HCT116 (cell line): ENCODE measurements at regions not wholly inside any gene's neighbourhood (a gene's known extent, or its start where the extent isn't known, plus 50 kb on each side); places are given as distances from the start of the nearest gene placed in this dataset.

Experiments used
- CEBPB ChIP-seq: IDR thresholded peaks from 2 replicates; pipeline ENCODE4 v1.6.1; 2012; ENCODE audit warnings: low read depth
- CTCF ChIP-seq, 3 experiments: fragments of 200-600 bp in 1 of 3; sonication (generic) in 1 of 3; IDR thresholded peaks in 2 of 3; conservative IDR thresholded peaks in 1 of 3; 2 replicates each; pipeline ENCODE4 v1.5.1; 2012 to 2017; ENCODE audit warnings: low read depth in 2 of 3, low read length in 2 of 3, antibody characterized with exemption in 1 of 3, borderline replicate concordance in 1 of 3, control low read depth in 1 of 3, mild to moderate bottlenecking in 1 of 3, mixed read lengths in 1 of 3, mixed run types in 1 of 3, moderate library complexity in 1 of 3; ENCODE audit not compliant: insufficient read depth in 1 of 3
- ELF1 ChIP-seq: IDR thresholded peaks from 2 replicates; pipeline ENCODE4 v1.6.1; 2012; ENCODE audit warnings: low read depth, borderline replicate concordance
- EZH2 ChIP-seq: fragments of 200-600 bp; sonication (generic); IDR thresholded peaks from 2 replicates; pipeline ENCODE4 v1.6.1; 2017; ENCODE audit warnings: antibody characterized with exemption, mixed run types
- FOSL1 ChIP-seq: IDR thresholded peaks from 2 replicates; pipeline ENCODE4 v1.6.1; 2012; ENCODE audit warnings: low read depth
- MAX ChIP-seq: IDR thresholded peaks from 2 replicates; pipeline ENCODE4 v1.6.1; 2012
- POLR2AphosphoS5 ChIP-seq: IDR thresholded peaks from 2 replicates; pipeline ENCODE4 v1.6.1; 2011; ENCODE audit warnings: mild to moderate bottlenecking, low read depth, low read length, moderate library complexity
- SIN3A ChIP-seq: IDR thresholded peaks from 2 replicates; pipeline ENCODE4 v1.6.1; 2012; ENCODE audit warnings: low read depth
- SP1 ChIP-seq: IDR thresholded peaks from 2 replicates; pipeline ENCODE4 v1.6.1; 2012; ENCODE audit warnings: low read depth

GRCh38 chrX:65093658-65094057 is 117.4 kb upstream of the ZC4H2 start:
- no peak for TF ChIP-seq CTCF (IDR thresholded peaks at IDR 0.05 in 2 of 3, conservative IDR thresholded peaks at IDR 0.05 in 1 of 3; ENCODE audit: borderline replicate concordance in 1 of 3, insufficient read depth in 1 of 3, low read depth in 2 of 3, low read length in 2 of 3)
- no peak for TF ChIP-seq CEBPB
- no peak for TF ChIP-seq FOSL1
- no peak for TF ChIP-seq EZH2
- no peak for TF ChIP-seq ELF1
- TF ChIP-seq SP1, result no peak
- TF ChIP-seq SIN3A, result no peak
- TF ChIP-seq MAX, result no peak
- TF ChIP-seq POLR2AphosphoS5, result no peak
